ENCODE measurements at regions not wholly inside any gene's neighbourhood (a gene's known extent, or its start where the extent isn't known, plus 50 kb on each side); places are given as distances from the start of the nearest gene placed in this dataset.

DNA sequence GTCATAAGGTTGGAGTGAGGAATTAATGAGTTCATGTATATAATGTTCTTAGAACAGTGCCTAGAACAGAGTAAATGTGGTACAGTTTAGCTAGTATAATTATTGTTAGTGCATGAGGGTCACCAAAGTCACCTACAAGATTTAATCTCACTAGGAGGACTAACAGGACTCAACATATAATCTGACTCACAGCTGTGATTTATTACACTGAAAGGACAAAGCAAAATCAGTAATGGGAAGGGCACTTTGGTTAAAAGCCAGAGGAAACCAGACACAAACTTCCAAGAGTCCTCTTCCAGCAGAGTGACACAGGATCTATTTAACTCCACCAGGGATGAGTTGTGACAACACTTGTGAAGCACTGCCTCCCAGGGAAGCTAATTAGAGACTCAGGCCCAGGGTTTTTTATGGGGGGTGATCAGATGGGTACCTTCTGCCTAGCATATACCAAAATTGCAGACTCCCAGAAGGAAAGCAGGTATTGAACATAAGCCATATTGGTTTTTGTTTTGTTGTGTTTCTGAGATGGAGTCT is 341.2 kb upstream of the DACH1 start:
- ATAC-seq (ENCODE audit: low FRiP score) (no peak), DNase-seq (no peak)
- intact Hi-C loops (cut with DNase I): no loop called here
- H3K4me1 ChIP-seq (ENCODE audit: control insufficient read depth in 1 of 2, insufficient read depth in 2 of 2, low read length in 2 of 2): no peaks in the 10 kb centered on the region
- no peak overlapping the region for H3K4me3 ChIP-seq (ENCODE audit: low read length in 2 of 2)
- no peaks in the 10 kb centered on the region for H3K27me3 ChIP-seq (ENCODE audit: control insufficient read depth in 1 of 2, insufficient read depth in 2 of 2, low read length in 1 of 2)
- H3K36me3 ChIP-seq (ENCODE audit: control insufficient read depth in 1 of 2, insufficient read depth in 2 of 2, low read length in 1 of 2): no peaks in the 10 kb centered on the region
- no peak overlapping the region for H3K27ac ChIP-seq (ENCODE audit: low read depth in 1 of 2, low read length in 2 of 2)
- H3K9me3 ChIP-seq (ENCODE audit: control insufficient read depth, low read length): no peaks in the 10 kb centered on the region

DNA sequence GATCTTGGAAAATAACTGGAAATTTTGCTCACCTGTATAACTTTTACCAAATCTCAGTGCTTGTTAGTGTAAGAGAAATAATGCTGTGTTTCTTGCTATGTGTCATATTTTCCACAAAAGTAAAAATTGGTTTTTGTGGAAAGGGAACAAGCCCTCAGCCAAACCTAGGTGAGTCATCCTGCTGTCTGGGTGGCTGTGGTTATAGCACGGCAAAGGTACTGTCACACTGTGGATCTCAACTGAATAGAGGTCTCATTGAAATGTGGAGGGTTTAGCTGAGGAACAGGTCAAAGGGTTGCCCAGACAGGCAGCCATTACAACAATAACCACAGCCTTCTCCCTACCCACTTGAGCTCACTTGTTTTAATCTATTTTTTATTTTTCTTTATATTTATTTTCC is 338.8 kb upstream of the DACH1 start:
- WGBS, 2 donors: 76 to 80% methylated on average over 1 of the region's 1 CpG
- intact Hi-C loops (cut with DNase I): no loop called here
- no peak overlapping the region for H3K27ac ChIP-seq (ENCODE audit: low read depth in 1 of 2, low read length in 2 of 2)
- ATAC-seq (ENCODE audit: low FRiP score) (no peak), DNase-seq (no peak)
- H3K36me3 ChIP-seq (ENCODE audit: control insufficient read depth in 1 of 2, insufficient read depth in 2 of 2, low read length in 1 of 2): no peaks in the 10 kb centered on the region
- no peak overlapping the region for H3K4me3 ChIP-seq (ENCODE audit: low read length in 2 of 2)
- no peaks in the 10 kb centered on the region for H3K4me1 ChIP-seq (ENCODE audit: control insufficient read depth in 1 of 2, insufficient read depth in 2 of 2, low read length in 2 of 2)
- H3K9me3 ChIP-seq (ENCODE audit: control insufficient read depth, low read length): no peaks in the 10 kb centered on the region
- no peaks in the 10 kb centered on the region for H3K27me3 ChIP-seq (ENCODE audit: control insufficient read depth in 1 of 2, insufficient read depth in 2 of 2, low read length in 1 of 2)

DNA sequence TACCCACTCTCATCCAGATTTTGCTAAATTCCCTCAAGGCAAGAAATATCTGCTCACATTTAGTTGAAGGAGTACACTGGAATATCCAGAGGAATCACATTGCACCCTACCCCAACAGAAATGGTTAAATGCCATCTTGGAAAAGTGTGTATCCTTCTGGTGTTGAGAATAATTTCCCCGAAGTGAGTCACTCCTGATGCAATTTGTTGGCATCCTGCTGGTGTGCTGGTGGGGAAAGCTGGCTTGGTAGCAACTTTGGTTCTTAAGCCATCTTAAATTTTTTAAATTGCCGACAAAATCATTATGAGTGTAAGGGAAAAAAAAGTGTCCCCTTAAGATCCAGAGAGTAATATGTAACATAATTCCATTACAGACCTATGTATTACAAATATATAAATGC is 337.3 kb upstream of the DACH1 start:
- DNase-seq: no peak

DNA sequence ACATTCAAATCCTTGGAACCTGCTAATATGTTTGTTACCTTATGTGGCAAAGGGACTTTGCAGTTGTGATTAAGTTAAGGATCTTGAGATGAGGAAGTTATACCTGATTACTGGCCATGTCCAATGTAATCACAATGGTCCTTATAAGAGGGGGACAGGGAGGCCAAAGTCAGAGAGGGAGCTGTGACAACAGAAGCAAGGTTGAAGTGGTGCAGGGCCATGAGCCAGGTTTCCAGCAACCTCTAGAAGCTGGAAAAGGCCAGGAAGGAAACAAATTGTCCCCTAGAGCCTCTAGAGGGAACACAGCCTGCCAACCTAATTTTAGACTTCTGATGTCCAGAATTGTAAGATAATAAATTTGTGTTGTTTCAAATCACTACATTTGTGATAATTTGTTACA is 334.7 kb upstream of the DACH1 start:
- ATAC-seq (ENCODE audit: low FRiP score) (no peak), DNase-seq (no peak)
- Histone ChIP-seq H3K36me3 (ENCODE audit: control insufficient read depth in 1 of 2, insufficient read depth in 2 of 2, low read length in 1 of 2) (no peaks in the 10 kb centered on the region), H3K4me1 (ENCODE audit: control insufficient read depth in 1 of 2, insufficient read depth in 2 of 2, low read length in 2 of 2) (no peaks in the 10 kb centered on the region), H3K4me3 (ENCODE audit: low read length in 2 of 2) (no peak overlapping the region), H3K9me3 (ENCODE audit: control insufficient read depth, low read length) (no peaks in the 10 kb centered on the region), H3K27ac (ENCODE audit: low read depth in 1 of 2, low read length in 2 of 2) (no peak overlapping the region), H3K27me3 (ENCODE audit: control insufficient read depth in 1 of 2, insufficient read depth in 2 of 2, low read length in 1 of 2) (no peaks in the 10 kb centered on the region)
- intact Hi-C loops (cut with DNase I): no loop called here

More for the DNA sequence above, 337.3 kb upstream of the DACH1 start:
- Histone ChIP-seq H3K4me3 (ENCODE audit: low read length in 2 of 2) (no peak overlapping the region), H3K36me3 (ENCODE audit: control insufficient read depth in 1 of 2, insufficient read depth in 2 of 2, low read length in 1 of 2) (no peaks in the 10 kb centered on the region), H3K9me3 (ENCODE audit: control insufficient read depth, low read length) (no peaks in the 10 kb centered on the region), H3K4me1 (ENCODE audit: control insufficient read depth in 1 of 2, insufficient read depth in 2 of 2, low read length in 2 of 2) (no peaks in the 10 kb centered on the region), H3K27me3 (ENCODE audit: control insufficient read depth in 1 of 2, insufficient read depth in 2 of 2, low read length in 1 of 2) (no peaks in the 10 kb centered on the region), H3K27ac (ENCODE audit: low read depth in 1 of 2, low read length in 2 of 2) (no peak overlapping the region)
- ATAC-seq (ENCODE audit: low FRiP score): no peak
- WGBS, 2 donors: 62 to 66% methylated on average over 2 of the region's 2 CpGs
- intact Hi-C loops (cut with DNase I): no loop called here

DNA sequence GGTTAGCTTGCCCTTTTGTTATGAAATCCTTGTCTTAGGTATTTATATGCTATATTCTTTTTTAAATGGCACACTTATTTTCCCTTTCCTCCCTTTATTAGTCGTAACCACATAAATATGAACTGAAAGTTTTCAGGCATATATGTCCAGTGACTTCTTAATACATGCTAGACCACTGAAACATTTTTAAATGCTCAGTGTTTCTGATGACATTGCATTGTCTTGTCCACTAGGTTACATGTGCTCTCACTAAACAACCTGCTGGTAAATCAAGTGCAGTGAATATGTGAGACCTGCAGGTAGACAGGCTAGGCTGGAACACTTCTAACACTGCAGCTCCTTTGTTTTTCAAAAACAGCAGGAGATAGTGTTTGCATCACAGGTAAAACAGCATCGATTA is 332.6 kb upstream of the DACH1 start:
- WGBS, 2 donors: 43 to 47% methylated on average over 2 of the region's 2 CpGs
- Histone ChIP-seq H3K27me3 (ENCODE audit: control insufficient read depth in 1 of 2, insufficient read depth in 2 of 2, low read length in 1 of 2) (no peaks in the 10 kb centered on the region), H3K4me1 (ENCODE audit: control insufficient read depth in 1 of 2, insufficient read depth in 2 of 2, low read length in 2 of 2) (no peaks in the 10 kb centered on the region), H3K36me3 (ENCODE audit: control insufficient read depth in 1 of 2, insufficient read depth in 2 of 2, low read length in 1 of 2) (no peaks in the 10 kb centered on the region), H3K4me3 (ENCODE audit: low read length in 2 of 2) (no peak overlapping the region), H3K9me3 (ENCODE audit: control insufficient read depth, low read length) (no peaks in the 10 kb centered on the region), H3K27ac (ENCODE audit: low read depth in 1 of 2, low read length in 2 of 2) (no peak overlapping the region)
- no peak for DNase-seq
- intact Hi-C loops (cut with DNase I): no loop called here
- no peak for ATAC-seq (ENCODE audit: low FRiP score)

DNA sequence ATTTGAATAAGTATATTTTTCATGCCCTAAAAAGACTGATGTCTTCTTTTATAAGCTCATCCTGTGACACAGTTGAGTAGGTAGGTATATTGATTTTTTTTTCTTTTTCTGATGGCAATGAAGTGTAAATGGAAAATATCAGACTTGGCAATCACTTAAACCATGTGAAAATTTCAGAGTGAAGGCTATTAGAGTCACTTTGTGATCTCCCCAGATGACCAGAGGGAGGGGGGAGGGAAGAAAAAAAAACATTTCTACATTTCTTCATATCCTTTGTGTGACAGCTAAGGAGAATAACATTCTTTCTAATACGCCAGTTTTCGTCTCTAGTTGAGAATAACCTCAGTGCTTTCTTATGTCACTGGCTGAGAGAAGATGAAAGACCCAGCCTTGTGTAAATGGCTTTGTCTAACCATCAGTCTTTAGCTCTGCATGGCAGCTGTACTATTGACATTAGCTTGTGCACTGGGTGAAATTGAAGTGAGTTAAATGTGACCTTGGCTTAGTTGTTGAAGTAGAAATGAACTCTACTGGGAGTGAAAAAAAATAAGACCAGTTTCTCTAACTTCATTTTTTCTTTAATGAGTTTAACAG is 332.1 kb upstream of the DACH1 start:
- Histone ChIP-seq H3K27ac (ENCODE audit: low read depth in 1 of 2, low read length in 2 of 2) (no peak overlapping the region), H3K4me3 (ENCODE audit: low read length in 2 of 2) (no peak overlapping the region), H3K4me1 (ENCODE audit: control insufficient read depth in 1 of 2, insufficient read depth in 2 of 2, low read length in 2 of 2) (no peaks in the 10 kb centered on the region), H3K9me3 (ENCODE audit: control insufficient read depth, low read length) (no peaks in the 10 kb centered on the region), H3K27me3 (ENCODE audit: control insufficient read depth in 1 of 2, insufficient read depth in 2 of 2, low read length in 1 of 2) (no peaks in the 10 kb centered on the region), H3K36me3 (ENCODE audit: control insufficient read depth in 1 of 2, insufficient read depth in 2 of 2, low read length in 1 of 2) (no peaks in the 10 kb centered on the region)
- ATAC-seq (ENCODE audit: low FRiP score): no peak
- intact Hi-C loops (cut with DNase I): no loop called here
- DNase-seq: no peak
- 16 to 23% methylated on average over 2 of the region's 2 CpGs for WGBS, 2 donors

DNA sequence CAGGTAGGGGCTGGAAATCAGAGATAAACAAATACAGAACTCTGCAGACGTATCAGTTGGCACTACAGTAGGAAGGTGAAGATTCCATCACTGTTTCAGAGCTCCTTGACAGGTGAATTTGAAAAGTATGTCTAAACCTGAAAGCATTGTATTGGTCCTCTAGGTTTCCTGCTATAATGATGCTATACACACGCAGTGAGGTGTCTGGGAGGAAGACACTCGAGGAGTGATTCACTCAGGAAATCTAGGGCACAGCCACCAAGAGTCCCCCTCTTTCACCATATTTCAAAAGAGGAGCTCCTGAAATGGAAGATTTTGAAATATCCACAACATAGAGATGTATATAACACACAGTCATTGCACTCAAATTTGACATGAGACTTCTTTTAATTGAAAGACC is 331.0 kb upstream of the DACH1 start:
- no peaks in the 10 kb centered on the region for H3K4me1 ChIP-seq (ENCODE audit: control insufficient read depth in 1 of 2, insufficient read depth in 2 of 2, low read length in 2 of 2)
- no peak overlapping the region for H3K4me3 ChIP-seq (ENCODE audit: low read length in 2 of 2)
- no peak overlapping the region for H3K27ac ChIP-seq (ENCODE audit: low read depth in 1 of 2, low read length in 2 of 2)
- DNase-seq: no peak
- no peaks in the 10 kb centered on the region for H3K36me3 ChIP-seq (ENCODE audit: control insufficient read depth in 1 of 2, insufficient read depth in 2 of 2, low read length in 1 of 2)
- WGBS, 2 donors: 68 to 72% methylated on average over 3 of the region's 3 CpGs
- intact Hi-C loops (cut with DNase I): no loop called here
- H3K27me3 ChIP-seq (ENCODE audit: control insufficient read depth in 1 of 2, insufficient read depth in 2 of 2, low read length in 1 of 2): no peaks in the 10 kb centered on the region
- H3K9me3 ChIP-seq (ENCODE audit: control insufficient read depth, low read length): no peaks in the 10 kb centered on the region
- ATAC-seq (ENCODE audit: low FRiP score): no peak

DNA sequence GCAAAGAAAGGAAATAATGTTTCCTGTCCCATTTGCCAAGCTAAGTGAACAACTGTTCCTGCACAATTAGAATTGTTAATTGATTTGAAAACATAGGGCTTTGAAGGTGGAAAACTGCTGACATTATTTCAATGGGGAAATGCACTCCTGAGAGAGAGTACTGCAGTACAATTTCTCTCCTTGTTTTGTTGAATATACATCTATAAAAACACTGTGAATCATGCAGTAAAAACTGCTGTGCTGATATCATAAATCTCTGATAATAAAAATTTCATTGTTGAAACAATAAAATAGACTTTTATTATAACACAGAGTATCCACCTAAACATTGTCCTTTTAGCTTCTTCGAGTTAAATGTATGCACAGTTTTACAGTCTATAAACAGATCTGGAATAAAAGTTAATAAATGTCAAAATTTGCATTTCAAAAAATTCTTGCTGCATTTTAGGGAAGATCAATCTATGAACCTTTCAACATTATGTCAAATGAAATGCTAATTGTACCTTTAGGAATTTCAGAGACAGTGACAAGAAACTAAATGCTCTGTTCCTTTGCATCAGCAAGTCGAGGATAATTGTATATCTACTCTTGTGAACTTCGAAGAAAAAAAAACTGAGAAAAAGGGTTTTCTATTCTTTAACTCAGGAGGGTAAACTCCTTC is 328.2 kb upstream of the DACH1 start:
- Histone ChIP-seq H3K4me3 (ENCODE audit: low read length in 2 of 2) (no peak overlapping the region), H3K9me3 (ENCODE audit: control insufficient read depth, low read length) (no peaks in the 10 kb centered on the region), H3K27me3 (ENCODE audit: control insufficient read depth in 1 of 2, insufficient read depth in 2 of 2, low read length in 1 of 2) (no peaks in the 10 kb centered on the region), H3K36me3 (ENCODE audit: control insufficient read depth in 1 of 2, insufficient read depth in 2 of 2, low read length in 1 of 2) (no peaks in the 10 kb centered on the region), H3K4me1 (ENCODE audit: control insufficient read depth in 1 of 2, insufficient read depth in 2 of 2, low read length in 2 of 2) (no peaks in the 10 kb centered on the region), H3K27ac (ENCODE audit: low read depth in 1 of 2, low read length in 2 of 2) (no peak overlapping the region)
- DNase-seq: no peak
- no peak for ATAC-seq (ENCODE audit: low FRiP score)
- intact Hi-C loops (cut with DNase I): no loop called here
- 63 to 67% methylated on average over 3 of the region's 3 CpGs for WGBS, 2 donors

DNA sequence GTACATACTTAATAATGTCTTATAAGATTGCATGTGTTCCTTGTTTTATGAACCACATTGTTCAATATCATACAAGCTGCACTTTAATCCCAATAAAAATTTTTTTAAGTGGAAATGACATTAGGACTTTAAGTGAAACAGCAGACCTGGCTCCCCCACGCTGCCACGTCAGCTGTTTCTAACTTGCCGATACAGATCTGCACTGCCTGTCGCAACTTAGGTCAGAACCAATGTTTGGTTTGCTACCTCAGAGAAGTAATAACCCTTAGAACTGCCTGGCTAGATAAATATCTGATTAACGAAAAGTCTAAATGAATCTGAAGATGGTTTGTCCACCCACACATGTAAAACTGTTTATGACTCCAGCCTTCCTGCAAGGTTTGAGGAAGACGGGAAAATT is 327.5 kb upstream of the DACH1 start:
- Histone ChIP-seq H3K36me3 (ENCODE audit: control insufficient read depth in 1 of 2, insufficient read depth in 2 of 2, low read length in 1 of 2) (no peaks in the 10 kb centered on the region), H3K27me3 (ENCODE audit: control insufficient read depth in 1 of 2, insufficient read depth in 2 of 2, low read length in 1 of 2) (no peaks in the 10 kb centered on the region), H3K4me1 (ENCODE audit: control insufficient read depth in 1 of 2, insufficient read depth in 2 of 2, low read length in 2 of 2) (no peaks in the 10 kb centered on the region), H3K9me3 (ENCODE audit: control insufficient read depth, low read length) (no peaks in the 10 kb centered on the region), H3K27ac (ENCODE audit: low read depth in 1 of 2, low read length in 2 of 2) (no peak overlapping the region), H3K4me3 (ENCODE audit: low read length in 2 of 2) (no peak overlapping the region)
- 33 to 40% methylated on average over 6 of the region's 6 CpGs for WGBS, 2 donors
- intact Hi-C loops (cut with DNase I): no loop called here
- DNase-seq: no peak
- ATAC-seq (ENCODE audit: low FRiP score): no peak

Data from aorta (tissue), 5 donors.